Middle frontal gyrus (tissue), 1 donor: ENCODE measurements at regions not wholly inside any gene's neighbourhood (a gene's known extent, or its start where the extent isn't known, plus 50 kb on each side); places are given as distances from the start of the nearest gene placed in this dataset.
"Not testable (repeated sequence)": the region's sequence is repeated elsewhere in the genome, so short reads cannot be mapped to it uniquely, and the experiment has no call there.

Experiments
- DNase-seq: peaks from one replicate; pipeline ENCODE4 v3.0.0-alpha.2; 2015; ENCODE audit warnings: low spot score; ENCODE audit errors: extremely low spot score

GRCh38 chr7:13126347-13126746 is 438.9 kb downstream of the ARL4A start:
- DNase-seq = no peak

DNA sequence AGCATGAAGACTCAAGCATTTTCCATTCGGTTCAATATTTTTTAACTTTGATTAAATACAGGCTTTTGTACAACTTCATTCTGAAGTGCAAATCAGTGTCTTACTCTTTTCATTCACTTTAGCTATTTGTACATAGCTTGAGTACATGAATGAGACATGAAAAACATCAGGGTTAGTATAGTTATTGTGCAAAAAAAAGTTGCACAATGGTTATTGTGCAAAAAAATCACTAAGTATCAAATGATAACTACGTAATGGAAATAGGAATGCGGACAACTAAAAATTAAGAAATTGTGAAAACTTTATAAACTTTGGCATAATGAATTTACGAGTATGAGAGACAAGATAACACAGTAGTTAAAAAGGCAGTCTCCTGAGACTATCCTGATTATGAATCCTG is 442.9 kb downstream of the ARL4A start:
- no peak for DNase-seq

- DNase-seq = not testable (repeated sequence)
Measured at GRCh38 chr7:13130906-13131305, 443.5 kb downstream of the ARL4A start.

GRCh38 chr7:13132314-13132713 is 444.9 kb downstream of the ARL4A start:
- DNase-seq = no peak

GRCh38 chr7:13136345-13136744 is 448.9 kb downstream of the ARL4A start:
- DNase-seq = not testable (repeated sequence)

GRCh38 chr7:13139436-13139835 is 452.0 kb downstream of the ARL4A start:
- DNase-seq = no peak

GRCh38 chr7:13144673-13145072 is 457.2 kb downstream of the ARL4A start:
- DNase-seq = no peak

DNA sequence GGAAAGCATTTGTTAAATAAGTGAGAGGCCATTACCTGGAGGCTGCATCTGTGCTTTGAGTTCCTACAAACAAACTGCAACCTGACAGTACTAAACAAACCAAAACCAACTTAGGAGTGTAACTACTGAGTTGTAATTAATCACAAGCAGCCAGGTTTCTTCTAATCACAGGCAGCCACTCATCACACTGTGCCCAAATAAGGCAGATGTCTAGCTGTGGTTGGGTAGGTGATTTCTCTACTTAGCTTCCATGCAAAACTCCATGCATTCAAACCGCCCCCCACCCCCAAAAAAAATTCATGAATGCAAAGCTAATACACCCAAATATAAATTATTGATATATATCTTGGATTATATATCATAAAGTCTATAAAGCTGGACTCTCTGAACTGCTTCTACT is 461.1 kb downstream of the ARL4A start:
- no peak for DNase-seq

GRCh38 chr7:13151978-13152377 is 464.5 kb downstream of the ARL4A start:
- no peak for DNase-seq

GRCh38 chr7:13152755-13153154 is 465.3 kb downstream of the ARL4A start:
- no peak for DNase-seq

DNA sequence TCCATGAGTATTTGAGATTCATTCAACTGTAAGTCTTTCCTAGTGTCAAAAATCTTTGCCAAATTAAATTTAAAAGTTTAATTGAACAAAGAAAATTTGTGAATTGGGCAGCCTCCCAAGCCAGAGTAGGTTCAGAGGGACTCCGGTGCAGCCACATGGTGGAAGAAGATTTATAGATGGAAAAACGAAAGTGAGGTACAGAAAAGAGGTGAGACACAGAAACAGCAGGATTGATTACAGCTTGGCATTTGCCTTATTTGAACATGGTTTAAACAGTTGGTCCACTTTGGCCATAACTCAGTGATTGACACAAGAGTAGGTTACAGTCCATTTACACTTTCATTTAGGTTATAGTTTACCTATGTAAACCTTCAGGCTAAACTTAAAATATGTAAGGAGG is 465.8 kb downstream of the ARL4A start:
- DNase-seq = no peak

DNA sequence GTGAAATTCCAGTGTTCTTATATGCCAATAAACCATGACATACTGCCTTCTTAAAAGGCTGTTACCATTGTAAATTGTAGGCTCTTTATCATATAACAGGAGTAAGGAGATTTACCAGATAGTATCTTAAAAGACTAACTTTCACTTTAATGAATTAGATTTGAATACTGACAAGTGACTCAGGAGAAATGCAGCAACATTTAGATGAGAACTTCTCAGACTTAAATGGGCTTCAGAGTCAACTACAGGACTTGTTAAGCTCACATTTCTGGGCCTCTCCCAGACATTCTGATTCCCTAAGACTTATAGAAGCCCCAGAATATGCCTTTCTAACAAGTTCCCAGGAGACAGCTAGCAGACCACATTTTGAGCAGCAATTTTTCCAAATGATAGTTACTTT is 466.3 kb downstream of the ARL4A start:
- DNase-seq = no peak

DNA sequence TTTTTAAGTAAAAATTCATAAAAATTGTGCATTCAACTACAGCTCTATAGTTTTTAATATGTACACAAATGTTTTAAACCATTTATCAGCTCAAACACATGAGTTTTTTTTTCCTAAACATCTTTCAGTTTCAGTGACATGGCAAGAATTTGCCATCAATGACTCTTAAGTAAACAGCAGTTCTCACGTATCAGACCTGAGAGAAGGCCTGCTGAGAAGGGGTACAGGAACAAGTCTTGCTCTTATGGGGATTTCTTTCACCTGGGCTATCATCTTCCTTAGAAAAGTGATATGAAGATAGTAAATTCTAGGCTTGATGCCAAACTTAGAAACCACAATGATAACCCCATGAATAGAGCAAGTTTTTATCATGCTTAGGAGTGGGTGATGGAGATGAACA is 467.8 kb downstream of the ARL4A start:
- DNase-seq = no peak

DNA sequence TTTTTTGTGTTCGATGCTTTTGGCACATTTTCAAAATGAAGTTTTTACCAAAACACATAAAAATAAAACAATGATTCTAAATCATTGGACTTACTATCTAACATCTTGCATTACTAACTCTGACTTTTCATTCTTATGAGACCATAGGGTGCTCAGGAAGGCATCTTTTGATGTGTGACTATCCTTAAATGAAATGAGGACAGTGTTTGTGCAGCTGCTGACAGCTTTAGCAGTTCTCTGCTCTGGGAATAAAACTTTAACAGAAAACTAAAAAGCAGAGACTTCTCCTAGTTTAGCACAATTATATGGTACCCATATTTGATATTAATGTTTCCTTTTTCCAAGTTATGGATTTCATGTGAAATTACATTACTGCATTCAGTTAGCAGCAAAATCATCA is 471.6 kb downstream of the ARL4A start:
- no peak for DNase-seq

DNA sequence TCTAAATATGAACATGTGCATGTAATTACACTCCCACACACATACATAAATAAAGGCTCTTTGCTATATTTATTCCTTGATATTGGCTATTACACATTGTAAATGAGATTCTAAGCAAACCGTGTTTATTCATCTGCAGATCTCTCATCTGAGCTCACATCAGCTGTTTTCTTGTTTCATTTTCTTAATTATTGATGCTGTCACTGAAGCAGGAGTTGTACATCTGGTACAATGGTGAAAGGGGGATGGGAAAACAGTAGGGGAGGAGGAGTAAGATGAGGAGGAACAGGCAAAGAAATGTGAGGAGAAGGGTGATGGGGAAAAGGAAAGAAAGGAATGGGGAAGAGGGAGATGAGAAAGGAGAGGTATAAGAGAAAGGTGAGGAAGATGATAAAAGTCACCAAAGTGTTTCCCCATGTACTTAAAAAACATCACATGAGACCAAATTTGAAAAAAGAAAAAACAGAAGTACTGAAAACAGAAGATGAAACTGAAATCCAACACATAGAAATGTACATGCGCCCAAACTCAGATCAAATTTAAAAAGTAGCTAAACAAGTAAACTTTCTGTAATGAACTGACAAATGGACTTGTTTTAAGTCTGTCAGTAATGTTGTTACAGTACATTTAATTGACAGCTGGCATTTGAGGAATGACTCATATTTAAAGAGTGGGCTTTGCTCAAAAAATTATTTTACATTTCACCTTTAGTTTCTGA is 472.2 kb downstream of the ARL4A start:
- no peak for DNase-seq

DNA sequence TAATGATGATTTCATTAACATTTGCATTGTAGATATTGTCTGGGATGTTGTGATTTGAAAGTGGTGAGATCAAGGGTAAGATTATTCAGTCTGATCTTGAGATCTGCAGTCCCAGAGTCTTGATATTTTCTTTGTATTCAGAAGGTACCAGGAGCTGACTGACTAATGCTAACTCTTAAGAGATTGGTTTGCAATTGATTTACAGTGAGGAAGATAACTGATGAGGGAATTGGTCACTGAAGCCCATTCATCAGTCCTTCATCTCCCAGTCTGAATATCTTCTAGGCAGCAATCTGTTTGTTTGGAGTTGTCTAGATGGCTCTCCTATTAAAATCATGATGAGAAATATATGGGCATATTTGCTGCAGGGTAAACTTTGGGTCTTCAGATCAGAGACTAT is 473.7 kb downstream of the ARL4A start:
- no peak for DNase-seq

DNA sequence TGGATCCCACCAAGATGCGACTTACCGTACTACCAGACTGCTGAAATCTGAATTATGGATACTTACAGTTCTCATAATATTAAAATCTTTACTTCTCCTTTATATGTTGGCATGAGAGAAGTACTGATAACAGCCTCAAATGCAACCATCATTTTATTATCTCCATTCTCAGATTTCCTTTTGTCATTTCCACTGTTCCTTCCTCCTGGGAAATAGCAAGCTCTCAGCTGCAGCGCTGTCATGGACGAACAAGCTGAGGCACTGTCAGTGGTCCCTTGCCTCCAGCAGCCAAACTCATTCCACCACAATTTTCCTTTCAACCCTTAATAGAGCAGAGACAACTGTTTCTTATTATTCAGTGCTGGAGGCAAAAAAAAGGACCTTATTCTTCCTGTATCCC is 478.4 kb downstream of the ARL4A start:
- DNase-seq = no peak

GRCh38 chr7:13166801-13167200 is 479.4 kb downstream of the ARL4A start:
- DNase-seq = no peak

DNA sequence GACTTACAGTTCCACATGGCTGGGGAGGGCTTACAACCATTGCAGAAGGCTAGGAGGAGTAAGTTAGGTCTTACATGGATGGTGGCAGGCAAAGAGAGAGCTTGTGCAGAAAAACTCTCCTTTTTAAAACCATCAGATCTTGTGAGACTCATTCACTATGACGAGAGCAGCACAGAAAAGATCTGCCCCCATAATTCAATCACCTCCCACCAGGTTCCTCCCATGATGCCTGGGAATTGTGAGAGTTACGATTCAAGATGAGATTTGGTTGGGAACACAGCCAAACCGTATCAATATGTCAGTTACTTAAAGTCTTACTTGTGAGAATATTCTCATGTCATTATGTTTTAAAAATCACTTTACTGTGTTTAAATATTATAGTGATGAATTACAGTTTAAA is 481.9 kb downstream of the ARL4A start:
- no peak for DNase-seq

DNA sequence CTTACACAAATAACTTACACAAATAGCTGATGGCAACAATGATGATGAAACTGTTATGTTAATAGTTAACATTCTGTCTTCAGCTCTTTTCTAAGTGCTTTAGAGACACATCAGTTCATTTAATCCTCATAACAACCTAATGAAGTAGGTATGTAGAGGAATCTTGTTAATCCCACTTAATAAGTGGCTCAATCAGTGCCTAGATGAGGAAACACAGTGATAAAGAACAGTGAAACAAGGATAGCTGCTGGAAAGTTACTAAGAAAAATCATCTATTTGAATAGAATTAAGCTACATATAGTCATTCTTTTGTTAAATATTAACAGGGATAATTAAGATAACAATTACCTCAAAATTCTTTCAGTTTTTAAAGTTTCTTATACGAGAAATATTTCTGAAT is 487.6 kb downstream of the ARL4A start:
- no peak for DNase-seq

DNA sequence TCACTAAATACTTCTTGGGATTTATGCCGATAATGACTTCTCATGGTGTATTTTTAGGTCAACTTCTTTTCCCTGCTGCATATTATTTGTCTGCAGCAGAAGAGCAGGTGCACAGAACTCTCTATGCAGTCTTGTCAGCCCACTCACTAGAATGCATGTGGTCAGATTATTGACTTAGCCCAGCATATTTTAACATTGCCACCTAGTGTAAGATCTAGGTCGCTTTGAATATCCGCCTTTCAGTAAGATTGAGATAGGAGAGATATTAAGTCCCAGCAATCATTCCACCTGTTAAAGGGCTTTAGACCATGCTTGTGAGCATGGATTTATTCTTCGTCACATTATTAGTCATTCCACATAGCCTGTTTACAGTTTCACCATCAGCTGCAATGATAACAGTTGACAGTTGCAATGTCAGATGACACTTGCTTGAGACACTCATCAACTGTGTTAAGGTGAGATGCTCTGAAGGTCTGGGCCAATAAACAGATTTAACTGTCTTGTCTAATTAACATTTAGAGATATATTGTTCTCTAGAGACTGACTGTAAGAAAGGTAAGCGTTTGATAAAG is 491.7 kb downstream of the ARL4A start:
- no peak for DNase-seq

GRCh38 chr7:13179775-13180523 is 492.5 kb downstream of the ARL4A start:
- DNase-seq = no peak

DNA sequence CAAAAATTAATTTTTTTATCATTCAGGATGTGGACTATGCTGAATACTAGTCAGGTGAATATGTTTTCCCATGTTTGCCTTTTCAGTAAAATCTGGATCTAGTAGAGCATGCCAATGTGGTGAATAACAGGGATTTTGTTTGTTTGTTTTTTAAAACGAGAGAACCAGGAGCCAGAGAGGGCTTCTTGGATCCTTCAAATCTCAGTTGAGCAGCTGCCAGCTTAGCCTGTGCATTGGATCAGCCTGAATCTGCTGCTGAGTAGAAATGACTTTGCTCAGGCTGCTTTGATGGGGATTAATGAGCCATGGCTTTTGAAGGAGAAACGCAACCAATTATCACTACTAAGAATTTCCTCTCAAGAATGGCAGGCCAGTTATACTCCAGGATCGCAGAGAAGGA is 493.8 kb downstream of the ARL4A start:
- DNase-seq = no peak
